Breast epithelium (tissue), 3 donors: ENCODE measurements at regions not wholly inside any gene's neighbourhood (a gene's known extent, or its start where the extent isn't known, plus 50 kb on each side); places are given as distances from the start of the nearest gene placed in this dataset.

Experiments
- POLR2AphosphoS5 ChIP-seq, 3 donors: sonication (generic); formaldehyde crosslinking; IDR thresholded peaks; one replicate each; pipeline ENCODE4 v1.6.1; 2017; ENCODE audit warnings: antibody characterized with exemption in 3 of 3
- TF ChIP-seq, protein P1 (sequence below), 3 donors: fragments of 450-650 bp; IDR thresholded peaks; one replicate each; pipeline ENCODE4 v1.5.1; 2016 to 2017; ENCODE audit warnings: antibody characterized with exemption in 3 of 3, mild to moderate bottlenecking in 3 of 3, moderate library complexity in 3 of 3

DNA sequence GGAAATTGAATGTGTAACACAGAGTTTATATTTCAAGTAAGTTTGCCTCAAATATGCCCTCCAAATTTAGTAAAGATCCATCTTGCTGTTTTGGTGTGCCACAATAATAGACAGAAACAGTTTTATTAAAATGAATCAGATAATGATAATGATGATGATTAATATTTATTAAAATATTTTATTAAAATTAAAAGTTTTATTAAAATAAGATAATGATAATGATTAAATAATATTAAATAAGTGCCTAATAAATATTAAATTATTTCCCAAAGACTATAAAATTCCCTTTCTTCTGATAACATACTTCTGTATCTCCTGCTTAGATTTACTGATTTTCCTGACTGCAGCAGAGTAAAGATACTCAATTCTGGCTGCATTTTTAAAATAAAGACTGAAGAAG lies 134.5 kb downstream of the PRDM13 start:
- TF ChIP-seq, protein P1, sequence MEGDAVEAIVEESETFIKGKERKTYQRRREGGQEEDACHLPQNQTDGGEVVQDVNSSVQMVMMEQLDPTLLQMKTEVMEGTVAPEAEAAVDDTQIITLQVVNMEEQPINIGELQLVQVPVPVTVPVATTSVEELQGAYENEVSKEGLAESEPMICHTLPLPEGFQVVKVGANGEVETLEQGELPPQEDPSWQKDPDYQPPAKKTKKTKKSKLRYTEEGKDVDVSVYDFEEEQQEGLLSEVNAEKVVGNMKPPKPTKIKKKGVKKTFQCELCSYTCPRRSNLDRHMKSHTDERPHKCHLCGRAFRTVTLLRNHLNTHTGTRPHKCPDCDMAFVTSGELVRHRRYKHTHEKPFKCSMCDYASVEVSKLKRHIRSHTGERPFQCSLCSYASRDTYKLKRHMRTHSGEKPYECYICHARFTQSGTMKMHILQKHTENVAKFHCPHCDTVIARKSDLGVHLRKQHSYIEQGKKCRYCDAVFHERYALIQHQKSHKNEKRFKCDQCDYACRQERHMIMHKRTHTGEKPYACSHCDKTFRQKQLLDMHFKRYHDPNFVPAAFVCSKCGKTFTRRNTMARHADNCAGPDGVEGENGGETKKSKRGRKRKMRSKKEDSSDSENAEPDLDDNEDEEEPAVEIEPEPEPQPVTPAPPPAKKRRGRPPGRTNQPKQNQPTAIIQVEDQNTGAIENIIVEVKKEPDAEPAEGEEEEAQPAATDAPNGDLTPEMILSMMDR (IDR thresholded peaks at IDR 0.05) = no peak
- TF ChIP-seq POLR2AphosphoS5 (IDR thresholded peaks at IDR 0.05) = no peak
